ENCODE measurements at regions not wholly inside any gene's neighbourhood (a gene's known extent, or its start where the extent isn't known, plus 50 kb on each side); places are given as distances from the start of the nearest gene placed in this dataset.

- TF ChIP-seq CTCF (IDR thresholded peaks at IDR 0.05; ENCODE audit: insufficient read depth, low read length, poor library complexity, severe bottlenecking): no peak
- no peak for TF ChIP-seq EZH2phosphoT487 (conservative IDR thresholded peaks at IDR 0.05; ENCODE audit: low read length)
Measured at GRCh38 chr14:32263939-32264567, 61.0 kb upstream of the RNU6-8 start.
